Fibroblast of lung (primary cell): ENCODE measurements at regions not wholly inside any gene's neighbourhood (a gene's known extent, or its start where the extent isn't known, plus 50 kb on each side); places are given as distances from the start of the nearest gene placed in this dataset.

Experiments
- EZH2 ChIP-seq: IDR thresholded peaks from 2 replicates; pipeline ENCODE4 v1.5.1; 2012; ENCODE audit warnings: low read length, control low read depth, mild to moderate bottlenecking; ENCODE audit errors: missing control alignments
- TF ChIP-seq, protein P1 (sequence below), 2 donors: IDR thresholded peaks in 1 of 2; conservative IDR thresholded peaks in 1 of 2; 1 replicate in 1 of 2; 2 replicates in 1 of 2; pipeline ENCODE4 v1.5.1; 2011 to 2012; ENCODE audit warnings: low read length in 2 of 2, control low read depth in 1 of 2, inconsistent platforms in 1 of 2, low read depth in 1 of 2, mild to moderate bottlenecking in 1 of 2

- TF ChIP-seq, protein P1, sequence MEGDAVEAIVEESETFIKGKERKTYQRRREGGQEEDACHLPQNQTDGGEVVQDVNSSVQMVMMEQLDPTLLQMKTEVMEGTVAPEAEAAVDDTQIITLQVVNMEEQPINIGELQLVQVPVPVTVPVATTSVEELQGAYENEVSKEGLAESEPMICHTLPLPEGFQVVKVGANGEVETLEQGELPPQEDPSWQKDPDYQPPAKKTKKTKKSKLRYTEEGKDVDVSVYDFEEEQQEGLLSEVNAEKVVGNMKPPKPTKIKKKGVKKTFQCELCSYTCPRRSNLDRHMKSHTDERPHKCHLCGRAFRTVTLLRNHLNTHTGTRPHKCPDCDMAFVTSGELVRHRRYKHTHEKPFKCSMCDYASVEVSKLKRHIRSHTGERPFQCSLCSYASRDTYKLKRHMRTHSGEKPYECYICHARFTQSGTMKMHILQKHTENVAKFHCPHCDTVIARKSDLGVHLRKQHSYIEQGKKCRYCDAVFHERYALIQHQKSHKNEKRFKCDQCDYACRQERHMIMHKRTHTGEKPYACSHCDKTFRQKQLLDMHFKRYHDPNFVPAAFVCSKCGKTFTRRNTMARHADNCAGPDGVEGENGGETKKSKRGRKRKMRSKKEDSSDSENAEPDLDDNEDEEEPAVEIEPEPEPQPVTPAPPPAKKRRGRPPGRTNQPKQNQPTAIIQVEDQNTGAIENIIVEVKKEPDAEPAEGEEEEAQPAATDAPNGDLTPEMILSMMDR (conservative IDR thresholded peaks at IDR 0.05 in 1 of 2, IDR thresholded peaks at IDR 0.05 in 1 of 2; ENCODE audit: low read depth in 1 of 2, low read length in 2 of 2), result no peak
- TF ChIP-seq EZH2, result no peak
Measured at GRCh38 chr12:111238075-111238734, 130.7 kb downstream of the PHETA1 start.
